Esophagus muscularis mucosa (tissue), 4 donors: ENCODE measurements at regions not wholly inside any gene's neighbourhood (a gene's known extent, or its start where the extent isn't known, plus 50 kb on each side); places are given as distances from the start of the nearest gene placed in this dataset.

Experiments
- DNase-seq: peaks from one replicate; pipeline ENCODE4 v3.0.0-alpha.2; 2017; ENCODE audit errors: extremely low spot score
- H3K27ac ChIP-seq, 4 donors: fragments of 200-600 bp; sonication (generic); replicated peaks in 1 of 4; 1 replicate in 3 of 4; 2 replicates in 1 of 4; pipeline ENCODE4 v1.5.1; 2016 to 2019; ENCODE audit warnings: mild to moderate bottlenecking in 1 of 4
- H3K27me3 ChIP-seq, 4 donors: fragments of 200-600 bp; sonication (generic); one replicate each; pipeline versions ENCODE4 v1.5.1 to v1.6.0; 2016 to 2019
- H3K36me3 ChIP-seq, 4 donors: fragments of 200-600 bp; sonication (generic); one replicate each; pipeline ENCODE4 v1.5.1; 2016 to 2019
- H3K4me1 ChIP-seq, 4 donors: fragments of 200-600 bp; sonication (generic); one replicate each; pipeline ENCODE4 v1.5.1; 2016 to 2019
- H3K4me3 ChIP-seq, 4 donors: fragments of 200-600 bp; sonication (generic); 1 replicate in 2 of 4; 2 replicates in 2 of 4; pipeline ENCODE4 v1.5.1; 2016 to 2019; ENCODE audit warnings: mild to moderate bottlenecking in 4 of 4, moderate library complexity in 1 of 4
- H3K9me3 ChIP-seq, 4 donors: fragments of 200-600 bp; sonication (generic); 1 replicate in 3 of 4; 2 replicates in 1 of 4; pipeline ENCODE4 v1.5.1; 2016 to 2019
- EP300 ChIP-seq: sonication (generic); formaldehyde crosslinking; IDR thresholded peaks from one replicate; pipeline ENCODE4 v1.6.1; 2017; ENCODE audit warnings: antibody characterized with exemption
- POLR2A ChIP-seq: fragments of 450-650 bp; IDR thresholded peaks from one replicate; pipeline ENCODE4 v1.6.1; 2017; ENCODE audit warnings: antibody characterized with exemption, moderate library complexity, mild to moderate bottlenecking, low read depth
- POLR2AphosphoS5 ChIP-seq, 2 donors: sonication (generic); formaldehyde crosslinking; IDR thresholded peaks; one replicate each; pipeline ENCODE4 v1.6.1; 2017; ENCODE audit warnings: antibody characterized with exemption in 2 of 2
- WGBS: methylation state at CpG from one replicate; pipeline ENCODE4 v1.1.5; 2018; 5-methylcytosine and 5-hydroxymethylcytosine counted together
- intact Hi-C: fragments of 100-400 bp; cut with DNase I; formaldehyde crosslinking; loops from one replicate; pipeline ENCODE4 v1.15.1; 2023
- TF ChIP-seq, protein P1 (sequence below), 3 experiments: fragments of 200-600 bp in 2 of 3; fragments of 450-650 bp in 1 of 3; sonication (generic) in 2 of 3; IDR thresholded peaks; one replicate each; pipeline ENCODE4 v1.5.1; 2017 to 2019; ENCODE audit warnings: antibody characterized with exemption in 3 of 3, mild to moderate bottlenecking in 2 of 3, moderate library complexity in 1 of 3

- H3K36me3 ChIP-seq: no peaks in the 10 kb centered on the region
- no peak for DNase-seq
- H3K4me1 ChIP-seq: peaks cover 9 to 15% (median 13%) of the 10 kb centered on the region in 4 donors
- H3K4me3 ChIP-seq: no peak overlapping the region
- 47% methylated on average over 10 of the region's 10 CpGs for WGBS
- no peaks in the 10 kb centered on the region for H3K27me3 ChIP-seq
- TF ChIP-seq EP300 (no peak), POLR2AphosphoS5 (IDR thresholded peaks at IDR 0.05) (peak in 1 of 2 donors; percentile 26)
- H3K27ac ChIP-seq: no peak overlapping the region
- intact Hi-C loops: no loop called here
- H3K9me3 ChIP-seq: no peaks in the 10 kb centered on the region
These were observed 53.6 kb downstream of the ARF6 start for GRCh38 chr14:49946320-49947141.

- H3K9me3 ChIP-seq: no peaks in the 10 kb centered on the region
- H3K4me3 ChIP-seq: no peak overlapping the region
- no peaks in the 10 kb centered on the region for H3K36me3 ChIP-seq
- no peak overlapping the region for H3K27ac ChIP-seq
- TF ChIP-seq POLR2A (no peak), POLR2AphosphoS5 (IDR thresholded peaks at IDR 0.05) (no peak), EP300 (no peak)
- TF ChIP-seq, protein P1, sequence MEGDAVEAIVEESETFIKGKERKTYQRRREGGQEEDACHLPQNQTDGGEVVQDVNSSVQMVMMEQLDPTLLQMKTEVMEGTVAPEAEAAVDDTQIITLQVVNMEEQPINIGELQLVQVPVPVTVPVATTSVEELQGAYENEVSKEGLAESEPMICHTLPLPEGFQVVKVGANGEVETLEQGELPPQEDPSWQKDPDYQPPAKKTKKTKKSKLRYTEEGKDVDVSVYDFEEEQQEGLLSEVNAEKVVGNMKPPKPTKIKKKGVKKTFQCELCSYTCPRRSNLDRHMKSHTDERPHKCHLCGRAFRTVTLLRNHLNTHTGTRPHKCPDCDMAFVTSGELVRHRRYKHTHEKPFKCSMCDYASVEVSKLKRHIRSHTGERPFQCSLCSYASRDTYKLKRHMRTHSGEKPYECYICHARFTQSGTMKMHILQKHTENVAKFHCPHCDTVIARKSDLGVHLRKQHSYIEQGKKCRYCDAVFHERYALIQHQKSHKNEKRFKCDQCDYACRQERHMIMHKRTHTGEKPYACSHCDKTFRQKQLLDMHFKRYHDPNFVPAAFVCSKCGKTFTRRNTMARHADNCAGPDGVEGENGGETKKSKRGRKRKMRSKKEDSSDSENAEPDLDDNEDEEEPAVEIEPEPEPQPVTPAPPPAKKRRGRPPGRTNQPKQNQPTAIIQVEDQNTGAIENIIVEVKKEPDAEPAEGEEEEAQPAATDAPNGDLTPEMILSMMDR (IDR thresholded peaks at IDR 0.05): no peak
- 88% methylated on average over 3 of the region's 3 CpGs for WGBS
- no peaks in the 10 kb centered on the region for H3K27me3 ChIP-seq
- no peak for DNase-seq
- H3K4me1 ChIP-seq: peaks cover 9 to 15% (median 13%) of the 10 kb centered on the region in 4 donors
- intact Hi-C loops: no loop called here
These were observed 54.6 kb downstream of the ARF6 start for GRCh38 chr14:49947506-49947905.

DNA sequence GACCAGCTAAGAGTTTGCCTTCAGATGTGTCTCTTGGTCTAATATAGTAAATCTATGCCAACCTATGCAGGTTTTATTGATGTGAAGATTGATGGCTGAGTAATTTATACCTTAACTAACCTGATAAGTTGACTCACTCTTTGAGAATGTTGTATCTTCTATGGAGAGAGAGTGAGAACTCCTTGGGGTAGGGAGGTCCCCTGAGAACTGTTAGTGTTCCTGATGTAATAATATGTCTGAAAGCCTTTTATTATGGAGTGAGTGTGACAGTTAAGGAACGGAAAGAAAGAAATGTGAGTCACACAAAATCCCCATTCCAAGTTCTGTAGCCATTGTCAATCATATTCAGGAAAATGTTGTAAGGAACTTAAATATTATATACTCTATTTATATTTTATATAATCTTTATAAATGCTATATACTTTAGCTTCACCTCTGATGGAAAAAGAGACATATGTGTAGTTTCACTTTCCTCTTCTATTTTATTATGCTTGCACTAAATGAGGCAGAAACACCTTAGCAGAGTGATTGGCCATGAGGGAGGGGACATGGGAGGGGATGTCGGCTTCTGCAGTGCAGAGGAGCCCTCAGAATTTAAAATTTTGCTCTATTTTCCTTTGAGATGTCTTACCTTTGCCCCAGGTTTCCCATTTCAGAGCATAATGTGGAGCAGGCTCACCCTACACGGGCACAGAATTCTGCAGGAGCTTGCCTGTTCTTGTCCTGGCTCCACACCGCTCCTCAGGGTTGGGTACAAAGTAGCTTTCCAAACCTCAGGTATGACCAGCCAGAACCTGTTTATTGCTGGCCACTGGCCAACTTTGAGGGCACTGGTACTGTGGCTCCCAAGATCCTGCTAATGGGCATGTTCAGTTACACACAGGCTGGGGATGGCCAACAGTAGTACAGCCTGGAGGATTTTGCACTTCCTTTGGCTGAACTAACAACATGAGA is 57.7 kb downstream of the ARF6 start:
- no peak overlapping the region for H3K27ac ChIP-seq
- no peaks in the 10 kb centered on the region for H3K27me3 ChIP-seq
- H3K36me3 ChIP-seq: no peaks in the 10 kb centered on the region
- no peak for DNase-seq
- H3K9me3 ChIP-seq: no peaks in the 10 kb centered on the region
- no peak for TF ChIP-seq POLR2AphosphoS5 (IDR thresholded peaks at IDR 0.05)
- TF ChIP-seq, protein P1 (IDR thresholded peaks at IDR 0.05): no peak
- no peak for TF ChIP-seq EP300
- TF ChIP-seq POLR2A: no peak
- H3K4me1 ChIP-seq: peaks cover 9 to 15% (median 13%) of the 10 kb centered on the region in 4 donors
- WGBS: 84% methylated on average over 4 of the region's 4 CpGs
- intact Hi-C loops: no loop called here
- H3K4me3 ChIP-seq: no peak overlapping the region

- H3K27ac ChIP-seq: no peak overlapping the region
- no peaks in the 10 kb centered on the region for H3K9me3 ChIP-seq
- no peak overlapping the region for H3K4me3 ChIP-seq
- WGBS: 92% methylated on average over 1 of the region's 1 CpG
- no peaks in the 10 kb centered on the region for H3K36me3 ChIP-seq
- peaks cover 4 to 10% (median 9%) of the 10 kb centered on the region in 4 donors for H3K4me1 ChIP-seq
- TF ChIP-seq POLR2A: no peak
- no peak for TF ChIP-seq POLR2AphosphoS5 (IDR thresholded peaks at IDR 0.05)
- TF ChIP-seq, protein P1 (IDR thresholded peaks at IDR 0.05): no peak
- TF ChIP-seq EP300: no peak
- no peak for DNase-seq
- no peaks in the 10 kb centered on the region for H3K27me3 ChIP-seq
- intact Hi-C loops: no loop called here
These were observed 58.3 kb downstream of the ARF6 start for GRCh38 chr14:49951229-49951607.
